ENCODE measurements at regions not wholly inside any gene's neighbourhood (a gene's known extent, or its start where the extent isn't known, plus 50 kb on each side); places are given as distances from the start of the nearest gene placed in this dataset.

GRCh38 chr6:65935412-65935811 is 228.4 kb upstream of the EYS start:
- no peak for TF ChIP-seq EZH2 (optimal IDR thresholded peaks at IDR 0.05; ENCODE audit: low read depth, low read length)
- TF ChIP-seq, protein P1, sequence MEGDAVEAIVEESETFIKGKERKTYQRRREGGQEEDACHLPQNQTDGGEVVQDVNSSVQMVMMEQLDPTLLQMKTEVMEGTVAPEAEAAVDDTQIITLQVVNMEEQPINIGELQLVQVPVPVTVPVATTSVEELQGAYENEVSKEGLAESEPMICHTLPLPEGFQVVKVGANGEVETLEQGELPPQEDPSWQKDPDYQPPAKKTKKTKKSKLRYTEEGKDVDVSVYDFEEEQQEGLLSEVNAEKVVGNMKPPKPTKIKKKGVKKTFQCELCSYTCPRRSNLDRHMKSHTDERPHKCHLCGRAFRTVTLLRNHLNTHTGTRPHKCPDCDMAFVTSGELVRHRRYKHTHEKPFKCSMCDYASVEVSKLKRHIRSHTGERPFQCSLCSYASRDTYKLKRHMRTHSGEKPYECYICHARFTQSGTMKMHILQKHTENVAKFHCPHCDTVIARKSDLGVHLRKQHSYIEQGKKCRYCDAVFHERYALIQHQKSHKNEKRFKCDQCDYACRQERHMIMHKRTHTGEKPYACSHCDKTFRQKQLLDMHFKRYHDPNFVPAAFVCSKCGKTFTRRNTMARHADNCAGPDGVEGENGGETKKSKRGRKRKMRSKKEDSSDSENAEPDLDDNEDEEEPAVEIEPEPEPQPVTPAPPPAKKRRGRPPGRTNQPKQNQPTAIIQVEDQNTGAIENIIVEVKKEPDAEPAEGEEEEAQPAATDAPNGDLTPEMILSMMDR (IDR thresholded peaks at IDR 0.05; ENCODE audit: low read length) = no peak
